Endothelial cell of umbilical vein (primary cell): ENCODE measurements at regions not wholly inside any gene's neighbourhood (a gene's known extent, or its start where the extent isn't known, plus 50 kb on each side); places are given as distances from the start of the nearest gene placed in this dataset.

Experiments
- BruUV-seq: library from RNA; stranded (reverse); fragments of 400-500 nt; replicated peaks from 2 replicates; lab custom pipeline; 2021; lab: Mats Ljungman, UMichigan
- CTCF ChIA-PET: fragments of 300-600, 350-600 bp; sonication (Branson Sonifier 250); formaldehyde crosslinking; loops from one replicate; lab custom pipeline; 2021; ENCODE audit warnings: antibody characterized with exemption, inconsistent platforms; lab: Charles Lee
- POLR2A ChIA-PET: fragments of 300-600, 350-600 bp; sonication (Branson Sonifier 250); formaldehyde crosslinking; loops from one replicate; lab custom pipeline; 2021; ENCODE audit warnings: antibody characterized with exemption, inconsistent platforms; lab: Charles Lee
- DNase-seq: peaks from one replicate; pipeline ENCODE4 v3.0.0-alpha.2; 2011; ENCODE audit warnings: low read depth, low spot score
- FAIRE-seq: peaks from 2 replicates; lab custom pipeline; 2011; peaks lifted over from hg19 to GRCh38; lab: Jason Lieb, UNC
- H2AFZ ChIP-seq: 2 replicates; pipeline ENCODE4 v1.6.0; 2012; ENCODE audit warnings: low read depth, low read length, control low read depth, inconsistent platforms
- H3K27ac ChIP-seq: 2 replicates; pipeline ENCODE4 v1.5.1; 2011; ENCODE audit warnings: low read depth, mild to moderate bottlenecking, control low read depth, low read length, moderate library complexity; ENCODE audit not compliant: insufficient read depth
- H3K27me3 ChIP-seq, 2 experiments: 2 replicates each; pipeline versions ENCODE4 v1.6.0 to v1.6.1; 2011; ENCODE audit warnings: low read length in 2 of 2, mixed read lengths in 1 of 2; ENCODE audit not compliant: control insufficient read depth in 2 of 2, insufficient read depth in 2 of 2
- H3K36me3 ChIP-seq, 2 experiments: 2 replicates in 1 of 2; 3 replicates in 1 of 2; pipeline ENCODE4 v1.5.1; 2011; ENCODE audit warnings: low read length in 2 of 2, mild to moderate bottlenecking in 1 of 2, moderate library complexity in 1 of 2; ENCODE audit not compliant: control insufficient read depth in 2 of 2, insufficient read depth in 2 of 2; ENCODE audit errors: extremely low read depth in 1 of 2
- H3K4me1 ChIP-seq: 3 replicates; pipeline ENCODE4 v1.5.1; 2011; ENCODE audit warnings: mild to moderate bottlenecking, low read length; ENCODE audit not compliant: control insufficient read depth, insufficient read depth; ENCODE audit errors: extremely low read depth
- H3K4me2 ChIP-seq: 2 replicates; pipeline ENCODE4 v1.6.1; 2011; ENCODE audit warnings: low read length, control low read depth, mixed read lengths; ENCODE audit not compliant: insufficient read depth
- H3K4me3 ChIP-seq, 3 experiments: fragments of 200-600 bp in 1 of 3; sonication (generic), shearing (Covaris generic) in 1 of 3; replicated peaks in 1 of 3; 2 replicates each; pipeline ENCODE4 v1.5.1; 2011 to 2016; ENCODE audit warnings: control low read depth in 3 of 3, low read length in 3 of 3, mild to moderate bottlenecking in 2 of 3, inconsistent platforms in 1 of 3, low read depth in 1 of 3, moderate library complexity in 1 of 3; ENCODE audit not compliant: insufficient read depth in 1 of 3
- H3K79me2 ChIP-seq: 2 replicates; pipeline ENCODE4 v1.6.0; 2012; ENCODE audit warnings: low read length, inconsistent platforms; ENCODE audit not compliant: control insufficient read depth, insufficient read depth
- H3K9ac ChIP-seq: replicated peaks from 2 replicates; pipeline ENCODE3; 2011; ENCODE audit warnings: low read length, control low read depth; ENCODE audit not compliant: insufficient read depth; ENCODE audit errors: extremely low read depth
- H3K9me1 ChIP-seq: replicated peaks from 3 replicates; pipeline ENCODE4 v1.6.0; 2011; ENCODE audit warnings: mild to moderate bottlenecking, low read length; ENCODE audit not compliant: control insufficient read depth, insufficient read depth; ENCODE audit errors: extremely low read depth
- H3K9me3 ChIP-seq: replicated peaks from 2 replicates; pipeline ENCODE4 v1.5.1; 2012; ENCODE audit warnings: low read length, inconsistent platforms; ENCODE audit not compliant: control insufficient read depth, insufficient read depth
- H4K20me1 ChIP-seq: replicated peaks from 2 replicates; pipeline ENCODE3; 2011; ENCODE audit warnings: mild to moderate bottlenecking, low read length; ENCODE audit not compliant: control insufficient read depth, insufficient read depth; ENCODE audit errors: extremely low read depth
- EZH2 ChIP-seq: IDR thresholded peaks from 2 replicates; pipeline ENCODE4 v1.6.1; 2012; ENCODE audit warnings: borderline replicate concordance, low read depth, mild to moderate bottlenecking, moderate library complexity, low read length, inconsistent platforms; ENCODE audit not compliant: severe bottlenecking
- FOS ChIP-seq: IDR thresholded peaks from 2 replicates; pipeline ENCODE4 v1.6.1; 2011; ENCODE audit warnings: mild to moderate bottlenecking, low read length, moderate library complexity, borderline replicate concordance; ENCODE audit not compliant: insufficient read depth
- GATA2 ChIP-seq: IDR thresholded peaks from 2 replicates; pipeline ENCODE4 v1.7.0; 2011; ENCODE audit warnings: low read depth, mild to moderate bottlenecking, moderate library complexity, mixed read lengths, low read length; ENCODE audit not compliant: insufficient read length, insufficient read depth
- JUN ChIP-seq: IDR thresholded peaks from 2 replicates; pipeline ENCODE4 v1.6.1; 2011; ENCODE audit warnings: borderline replicate concordance, low read depth; ENCODE audit not compliant: insufficient read length, insufficient read depth
- MYC ChIP-seq: IDR thresholded peaks from one replicate; pipeline ENCODE4 v1.6.1; 2011; ENCODE audit warnings: mild to moderate bottlenecking, low read depth, low read length
- POLR2A ChIP-seq: IDR thresholded peaks from 2 replicates; pipeline ENCODE4 v1.6.1; 2012; ENCODE audit warnings: low read depth, mild to moderate bottlenecking, control low read depth, low read length
- POLR2AphosphoS5 ChIP-seq: IDR thresholded peaks from 2 replicates; pipeline ENCODE4 v1.6.1; 2012; ENCODE audit warnings: low read depth, mild to moderate bottlenecking, control low read depth, low read length, moderate library complexity; ENCODE audit not compliant: insufficient read depth
- dilution Hi-C: fragments of 300-500 bp; cut with MboI; formaldehyde crosslinking; loops from one replicate; pipeline ENCODE4 v1.15.0; 2019; ENCODE audit warnings: low sequenced_read_pairs; ENCODE audit not compliant: extremely low pct_ligation_motif_present
- intact Hi-C: fragments of 100-400 bp; cut with micrococcal nuclease; formaldehyde crosslinking; loops from one replicate; pipeline ENCODE4 v1.10.0; 2022
- TF ChIP-seq, protein P1 (sequence below): IDR thresholded peaks from 2 replicates; pipeline ENCODE4 v1.6.1; 2011; ENCODE audit not compliant: insufficient read depth, insufficient read length
- TF ChIP-seq, protein P2 (sequence below), 2 donors: IDR thresholded peaks; 1 replicate in 1 of 2; 2 replicates in 1 of 2; pipeline ENCODE4 v1.5.1; 2011; ENCODE audit warnings: low read length in 2 of 2, mild to moderate bottlenecking in 2 of 2, moderate library complexity in 2 of 2, control low read depth in 1 of 2, inconsistent platforms in 1 of 2, low read depth in 1 of 2; ENCODE audit not compliant: insufficient read depth in 1 of 2; ENCODE audit errors: extremely low read depth in 1 of 2

DNA sequence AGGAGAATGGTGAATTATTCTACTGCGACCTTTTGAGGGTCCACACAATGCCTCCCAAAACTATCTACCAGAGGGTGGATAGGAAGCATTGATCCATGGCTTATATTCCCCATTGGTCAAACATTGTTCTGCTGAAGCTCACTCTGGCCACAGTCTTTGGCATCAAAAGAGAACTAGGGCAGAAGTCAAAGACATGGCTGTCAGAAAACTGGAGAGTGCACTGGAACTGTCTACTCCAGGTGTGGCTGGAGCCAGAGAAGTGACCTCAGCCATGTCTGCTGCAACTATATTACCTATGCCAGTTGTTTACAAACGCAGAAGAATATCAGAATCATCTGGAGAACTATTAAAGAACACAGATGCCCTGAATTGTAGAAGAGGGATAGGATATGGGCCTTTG is 238.7 kb upstream of the USP25 start:
- no peaks in the 10 kb centered on the region for H4K20me1 ChIP-seq
- H3K4me1 ChIP-seq = no peaks in the 10 kb centered on the region
- FAIRE-seq (no peak), DNase-seq (no peak)
- H3K4me3 ChIP-seq = no peak overlapping the region
- TF ChIP-seq FOS = no peak
- no peak overlapping the region for H3K4me2 ChIP-seq
- CTCF ChIA-PET = no interaction called here
- H3K9me3 ChIP-seq = no peaks in the 10 kb centered on the region
- intact Hi-C loops (no loop called here), dilution Hi-C loops (no loop called here)
- no peaks in the 10 kb centered on the region for H3K27me3 ChIP-seq
- H3K9me1 ChIP-seq = no peaks in the 10 kb centered on the region
- no peaks in the 10 kb centered on the region for H3K36me3 ChIP-seq
- BruUV-seq = no TSS peak
- no peak overlapping the region for H3K9ac ChIP-seq
- no peak overlapping the region for H3K27ac ChIP-seq
- POLR2A ChIA-PET = no interaction called here
- H3K79me2 ChIP-seq = no peaks in the 10 kb centered on the region
- no peak overlapping the region for H2AFZ ChIP-seq

DNA sequence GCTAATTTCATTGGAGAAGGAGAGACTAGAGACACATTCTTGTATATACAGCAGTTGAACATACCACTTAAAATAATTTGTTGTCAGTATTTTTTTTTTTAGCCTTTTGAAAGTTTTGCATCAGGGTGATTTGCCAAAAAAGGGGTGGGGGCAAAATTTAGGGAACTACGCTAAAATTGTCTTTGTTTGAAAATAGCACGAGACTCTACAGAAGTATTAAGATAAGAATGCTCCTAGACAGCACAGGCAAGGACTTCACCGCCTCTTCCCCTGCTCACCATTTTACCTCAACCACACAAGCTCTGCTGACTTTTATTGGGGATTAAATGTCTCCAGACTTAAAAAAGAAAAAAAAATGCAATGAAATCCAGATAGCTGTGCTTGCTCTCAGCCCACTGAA is 236.1 kb upstream of the USP25 start:
- Histone ChIP-seq H3K36me3 (no peaks in the 10 kb centered on the region), H3K4me3 (no peak overlapping the region), H3K79me2 (no peaks in the 10 kb centered on the region), H3K4me2 (no peak overlapping the region), H3K9me1 (no peaks in the 10 kb centered on the region), H3K27me3 (no peaks in the 10 kb centered on the region), H3K9me3 (no peaks in the 10 kb centered on the region), H3K27ac (no peak overlapping the region), H3K4me1 (no peaks in the 10 kb centered on the region), H3K9ac (no peak overlapping the region), H4K20me1 (no peaks in the 10 kb centered on the region), H2AFZ (no peak overlapping the region)
- TF ChIP-seq JUN (no peak), MYC (no peak), FOS (no peak), GATA2 (no peak), EZH2 (no peak), POLR2AphosphoS5 (no peak), POLR2A (no peak)
- TF ChIP-seq, protein P1, sequence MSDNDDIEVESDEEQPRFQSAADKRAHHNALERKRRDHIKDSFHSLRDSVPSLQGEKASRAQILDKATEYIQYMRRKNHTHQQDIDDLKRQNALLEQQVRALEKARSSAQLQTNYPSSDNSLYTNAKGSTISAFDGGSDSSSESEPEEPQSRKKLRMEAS = no peak
- TF ChIP-seq, protein P2, sequence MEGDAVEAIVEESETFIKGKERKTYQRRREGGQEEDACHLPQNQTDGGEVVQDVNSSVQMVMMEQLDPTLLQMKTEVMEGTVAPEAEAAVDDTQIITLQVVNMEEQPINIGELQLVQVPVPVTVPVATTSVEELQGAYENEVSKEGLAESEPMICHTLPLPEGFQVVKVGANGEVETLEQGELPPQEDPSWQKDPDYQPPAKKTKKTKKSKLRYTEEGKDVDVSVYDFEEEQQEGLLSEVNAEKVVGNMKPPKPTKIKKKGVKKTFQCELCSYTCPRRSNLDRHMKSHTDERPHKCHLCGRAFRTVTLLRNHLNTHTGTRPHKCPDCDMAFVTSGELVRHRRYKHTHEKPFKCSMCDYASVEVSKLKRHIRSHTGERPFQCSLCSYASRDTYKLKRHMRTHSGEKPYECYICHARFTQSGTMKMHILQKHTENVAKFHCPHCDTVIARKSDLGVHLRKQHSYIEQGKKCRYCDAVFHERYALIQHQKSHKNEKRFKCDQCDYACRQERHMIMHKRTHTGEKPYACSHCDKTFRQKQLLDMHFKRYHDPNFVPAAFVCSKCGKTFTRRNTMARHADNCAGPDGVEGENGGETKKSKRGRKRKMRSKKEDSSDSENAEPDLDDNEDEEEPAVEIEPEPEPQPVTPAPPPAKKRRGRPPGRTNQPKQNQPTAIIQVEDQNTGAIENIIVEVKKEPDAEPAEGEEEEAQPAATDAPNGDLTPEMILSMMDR (IDR thresholded peaks at IDR 0.05; ENCODE audit: extremely low read depth in 1 of 2, insufficient read depth in 1 of 2, low read depth in 1 of 2, low read length in 2 of 2) = no peak
- FAIRE-seq (no peak), DNase-seq (no peak)
- dilution Hi-C loops = no loop called here
- no TSS peak for BruUV-seq
- CTCF ChIA-PET = no interaction called here
- POLR2A ChIA-PET = no interaction called here
- intact Hi-C loops = no loop called here
